Heart right ventricle (tissue), 16 donors: ENCODE measurements at regions not wholly inside any gene's neighbourhood (a gene's known extent, or its start where the extent isn't known, plus 50 kb on each side); places are given as distances from the start of the nearest gene placed in this dataset.

Source experiments
- ATAC-seq, 8 donors: fragments of 200-7000 bp; cut with Tn5 transposase; one replicate each; pipeline ENCODE4 v1.9.1; 2020; ENCODE audit warnings: mild to moderate bottlenecking in 8 of 8, moderate library complexity in 8 of 8, moderate number of reproducible peaks in 1 of 8
- DNase-seq, 2 donors: peaks; one replicate each; pipeline ENCODE4 v3.0.0-alpha.2; 2020
- H3K27ac ChIP-seq, 10 donors: fragments of 200-600 bp; sonication (generic) in 2 of 10; one replicate each; pipeline versions ENCODE4 v1.5.0 to v1.8.0; 2020 to 2022; ENCODE audit warnings: mild to moderate bottlenecking in 3 of 10
- H3K27me3 ChIP-seq, 7 donors: fragments of 200-600 bp; one replicate each; pipeline ENCODE4 v1.8.0; 2021 to 2022; ENCODE audit warnings: mild to moderate bottlenecking in 2 of 7
- H3K36me3 ChIP-seq, 9 donors: fragments of 200-600 bp; sonication (generic) in 1 of 9; one replicate each; pipeline versions ENCODE4 v1.5.0 to v1.8.0; 2020 to 2022; ENCODE audit warnings: mild to moderate bottlenecking in 2 of 9
- H3K4me1 ChIP-seq, 9 donors: fragments of 200-600 bp; sonication (generic) in 1 of 9; one replicate each; pipeline versions ENCODE4 v1.5.0 to v1.8.0; 2020 to 2022; ENCODE audit warnings: mild to moderate bottlenecking in 4 of 9
- H3K4me3 ChIP-seq, 10 donors: fragments of 200-600 bp; sonication (generic) in 2 of 10; one replicate each; pipeline versions ENCODE4 v1.5.0 to v1.8.0; 2020 to 2022; ENCODE audit warnings: mild to moderate bottlenecking in 7 of 10, moderate library complexity in 2 of 10
- H3K9me3 ChIP-seq, 11 donors: fragments of 200-600 bp in 10 of 11; sonication (generic) in 2 of 11; one replicate each; pipeline versions ENCODE4 v1.5.0 to v1.8.0; 2013 to 2022; ENCODE audit warnings: mild to moderate bottlenecking in 2 of 11, control low read depth in 1 of 11, moderate library complexity in 1 of 11
- CTCF ChIP-seq, 9 donors: fragments of 200-600 bp; sonication (generic) in 2 of 9; IDR thresholded peaks; one replicate each; pipeline versions ENCODE4 v1.5.0 to v1.8.0; 2021 to 2022; ENCODE audit warnings: antibody characterized with exemption in 9 of 9, mild to moderate bottlenecking in 5 of 9, moderate library complexity in 1 of 9
- WGBS, 2 donors: extraction: QIAGEN DNeasy Blood & Tissue Kit; methylation state at CpG; one replicate each; pipeline ENCODE4 v1.1.7; 2013; ENCODE audit warnings: inconsistent platforms in 1 of 2; 5-methylcytosine and 5-hydroxymethylcytosine counted together
- intact Hi-C, 10 donors: fragments of 100-400 bp; cut with DNase I; formaldehyde crosslinking; loops; one replicate each; pipeline versions ENCODE4 v1.11.1 to v1.14.2; 2022
- donor health status: Arrhythmogenic right ventricular cardiomyopathy.
- donor health status: ischemic (EF 13 %, LVEDD 7.1; RV severe dilation, severe dysfunction).
- donor health status: healthy with polysubstance abuse.
- donor health status: DM: no; HTN: yes; CAD: no.
- donor health status: DM: no; HTN: no; CAD: no.
- donor health status: ischemic (EF 25% LVEDD 6.9; RV normal size, moderate dysfunction).
- donor health status: ischemic (EF 25% LVEDD 5.7; RV mildly dilated, moderate dysfunction).
- donor health status: healthy.
- donor health status: DM: yes; HTN: yes; CAD: no.
- donor health status: Ischemic cardiomyopathy.
- donor health status: ischemic (EF 35%, LVEDD 5.7; RV mildly dilated, moderate dysfunction).
- donor health status: nonischemic (EF 11% LVEDD 7.7; RV severe dilation, severe dysfunction).
- donor health status: DM: yes; HTN: yes; CAD: no.
- donor health status: PGD.
- donor health status: ischemic (EF 29% LVEDD 5.4; RV normal size, mild dysfunction).
- donor health status: nonischemic (EF 23%, LVEDD 6.1; RV moderate dilation, normal function).

DNA sequence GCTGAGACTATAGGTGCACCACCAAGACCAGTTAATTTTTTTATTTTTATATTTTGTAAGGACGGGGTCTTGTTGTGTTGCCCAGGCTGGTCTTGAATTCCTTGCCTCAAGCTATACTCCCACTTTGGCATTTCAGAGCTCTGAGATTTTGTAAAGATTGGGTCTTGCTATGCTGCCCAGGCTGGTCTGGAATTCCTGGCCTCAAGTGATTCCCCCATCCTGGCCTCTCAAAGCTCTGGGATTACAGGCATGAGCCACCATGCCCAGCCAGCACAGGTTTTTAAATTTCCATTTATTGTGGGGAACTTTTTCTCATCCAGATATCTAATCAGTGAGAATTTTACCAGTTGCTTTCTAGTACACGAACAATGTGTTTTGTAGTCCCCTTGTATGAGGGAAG, 156.1 kb upstream of the VLDLR start:
- Histone ChIP-seq H3K27ac (no peak overlapping the region), H3K27me3 (no peaks in the 10 kb centered on the region), H3K9me3 (peaks cover 0 to 12% (median 0%) of the 10 kb centered on the region in 11 donors), H3K4me3 (no peak overlapping the region), H3K36me3 (no peaks in the 10 kb centered on the region), H3K4me1 (peaks cover 0 to 23% (median 6%) of the 10 kb centered on the region in 9 donors)
- no peak for DNase-seq
- intact Hi-C loops, result no loop called here
- ATAC-seq, result no peak
- 90 to 93% methylated on average over 2 of the region's 2 CpGs for WGBS, 2 donors
- TF ChIP-seq CTCF (IDR thresholded peaks at IDR 0.05), result no peak

DNA sequence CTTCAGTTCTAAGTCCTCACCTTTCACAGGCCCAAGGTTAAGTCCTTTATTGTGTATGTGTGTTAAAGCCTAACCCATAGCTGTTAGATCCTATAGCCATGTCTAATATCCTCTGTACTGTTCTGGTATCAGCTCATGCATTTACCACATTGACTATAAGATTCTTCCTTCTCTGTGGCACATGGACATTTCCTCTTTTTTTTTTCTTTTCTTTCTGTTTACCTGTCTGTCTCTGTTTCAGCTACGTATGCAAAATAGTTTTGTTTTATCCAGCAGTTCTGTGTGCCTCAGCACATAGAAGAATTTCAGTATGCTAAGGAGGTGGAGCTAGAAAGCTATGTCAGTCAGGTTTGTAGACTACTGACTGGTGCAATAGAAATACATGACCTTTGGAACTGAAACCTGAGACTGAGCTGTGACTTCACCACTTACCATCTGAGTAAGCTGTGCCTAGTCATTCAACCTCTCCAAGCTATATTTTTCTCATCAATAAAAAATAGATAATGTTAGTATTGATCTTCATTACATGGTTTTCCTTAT, 155.6 kb upstream of the VLDLR start:
- ATAC-seq, result peak in 4 of 8 donors; percentile 36 to 81 (median 71)
- H3K27ac ChIP-seq, result no peak overlapping the region
- intact Hi-C loops, result no loop called here

GRCh38 chr9:2466703-2467102, 154.9 kb upstream of the VLDLR start:
- H3K27ac ChIP-seq, result no peak overlapping the region
- H3K9me3 ChIP-seq, result peaks cover 0 to 12% (median 0%) of the 10 kb centered on the region in 11 donors
- WGBS, 2 donors, result 87 to 93% methylated on average over 6 of the region's 6 CpGs
- TF ChIP-seq CTCF (IDR thresholded peaks at IDR 0.05), result no peak
- ATAC-seq, result no peak
- H3K36me3 ChIP-seq, result no peaks in the 10 kb centered on the region
- intact Hi-C loops, result no loop called here
- peaks cover 0 to 25% (median 7%) of the 10 kb centered on the region in 9 donors for H3K4me1 ChIP-seq
- no peaks in the 10 kb centered on the region for H3K27me3 ChIP-seq
- DNase-seq, result no peak
- no peak overlapping the region for H3K4me3 ChIP-seq

More for the DNA sequence above, 155.6 kb upstream of the VLDLR start:
- WGBS, 2 donors, result 79 to 83% methylated on average over 1 of the region's 1 CpG
- no peaks in the 10 kb centered on the region for H3K36me3 ChIP-seq
- no peak overlapping the region for H3K4me3 ChIP-seq
- H3K4me1 ChIP-seq, result peaks cover 0 to 26% (median 7%) of the 10 kb centered on the region in 9 donors
- H3K9me3 ChIP-seq, result peaks cover 0 to 12% (median 0%) of the 10 kb centered on the region in 11 donors
- no peak for TF ChIP-seq CTCF (IDR thresholded peaks at IDR 0.05)
- no peaks in the 10 kb centered on the region for H3K27me3 ChIP-seq
- no peak for DNase-seq

DNA sequence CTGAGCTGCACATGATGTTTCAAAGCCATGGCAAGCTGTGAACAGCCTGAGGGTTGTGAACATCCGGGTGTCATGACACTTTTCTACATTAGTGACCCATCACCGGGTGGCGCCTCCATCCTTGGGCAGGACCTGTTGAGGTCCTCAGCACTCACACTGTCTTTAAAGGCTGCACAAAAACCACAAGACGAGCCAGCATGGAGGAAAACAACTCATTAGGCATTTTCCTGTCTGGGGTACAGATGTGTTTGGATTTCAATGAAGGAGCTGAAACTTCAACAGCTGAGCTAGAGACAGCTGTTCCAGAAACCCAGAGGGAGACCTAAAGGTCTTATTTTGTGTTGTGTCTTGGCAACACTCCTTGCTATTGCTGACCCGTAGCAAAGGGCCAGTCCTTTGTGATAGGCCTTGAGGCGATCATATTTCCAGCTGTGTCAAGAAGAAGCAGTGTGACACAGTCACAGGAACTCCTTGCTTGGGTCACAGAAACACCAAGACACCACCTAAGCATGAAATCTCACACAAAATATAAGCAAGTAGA, 151.8 kb upstream of the VLDLR start:
- peak overlapping the region in 5 of 10 donors; percentile 3 to 59 (median 18) for H3K27ac ChIP-seq
- H3K4me3 ChIP-seq, result no peak overlapping the region
- H3K36me3 ChIP-seq, result no peaks in the 10 kb centered on the region
- H3K27me3 ChIP-seq, result no peaks in the 10 kb centered on the region
- ATAC-seq, result peak; percentile 82 to 95 (median 90)
- peaks cover 0 to 2% (median 0%) of the 10 kb centered on the region in 11 donors for H3K9me3 ChIP-seq
- peak; percentile 23 to 63 for DNase-seq
- H3K4me1 ChIP-seq, result peaks cover 0 to 40% (median 7%) of the 10 kb centered on the region in 9 donors
- 34 to 41% methylated on average over 6 of the region's 6 CpGs for WGBS, 2 donors
- peak in 3 of 9 donors; percentile 26 to 28 (median 28) for TF ChIP-seq CTCF (IDR thresholded peaks at IDR 0.05)
- intact Hi-C loops, result loop anchor here in 1 of 10 donors (10.0 kb wide), 1 partner anchor 365 kb away; no protein-coding TSS in a partner anchor
